CD4-positive, CD25-positive, alpha-beta regulatory T cell (primary cell): ENCODE measurements at regions not wholly inside any gene's neighbourhood (a gene's known extent, or its start where the extent isn't known, plus 50 kb on each side); places are given as distances from the start of the nearest gene placed in this dataset.

Source experiments
- ATAC-seq, 2 donors: fragments of 150-1000 bp; cut with Tn5 transposase; one replicate each; pipeline ENCODE4 v1.10.0; 2021; ENCODE audit warnings: low read depth in 2 of 2, moderate number of reproducible peaks in 2 of 2, moderate library complexity in 1 of 2
- DNase-seq, 3 donors: peaks; one replicate each; pipeline versions ENCODE4 v3.0.0 to v3.0.0-alpha.2; 2012 to 2022; ENCODE audit warnings: mixed read lengths in 1 of 3
- H3K27ac ChIP-seq: one replicate; pipeline ENCODE4 v1.7.0; 2013; ENCODE audit warnings: mild to moderate bottlenecking, low read length; ENCODE audit not compliant: insufficient read depth, poor library complexity, severe bottlenecking
- H3K27me3 ChIP-seq: one replicate; pipeline ENCODE4 v1.7.0; 2013; ENCODE audit warnings: low read length; ENCODE audit not compliant: control insufficient read depth, insufficient read depth
- H3K36me3 ChIP-seq: one replicate; pipeline ENCODE4 v1.7.0; 2013; ENCODE audit warnings: mild to moderate bottlenecking, low read length, moderate library complexity; ENCODE audit not compliant: control insufficient read depth, insufficient read depth
- H3K4me1 ChIP-seq: 2 replicates; pipeline ENCODE4 v1.7.0; 2013; ENCODE audit warnings: mild to moderate bottlenecking, low read length; ENCODE audit not compliant: insufficient read depth, control insufficient read depth, poor library complexity, severe bottlenecking
- H3K4me3 ChIP-seq: one replicate; pipeline ENCODE4 v1.7.0; 2013; ENCODE audit warnings: low read depth, mild to moderate bottlenecking, low read length, moderate library complexity
- H3K9me3 ChIP-seq, 2 experiments: 1 replicate in 1 of 2; 2 replicates in 1 of 2; pipeline ENCODE4 v1.7.0; 2013; ENCODE audit warnings: low read length in 2 of 2, mild to moderate bottlenecking in 1 of 2, moderate library complexity in 1 of 2; ENCODE audit not compliant: control insufficient read depth in 2 of 2
- H3K27ac Mint-ChIP-seq, 3 donors: one replicate each; pipeline ENCODE4 v1.8.0; 2020 to 2022; ENCODE audit warnings: mild to moderate bottlenecking in 3 of 3, mixed read lengths in 3 of 3, moderate library complexity in 2 of 3
- H3K27me3 Mint-ChIP-seq: one replicate; pipeline ENCODE4 v1.8.0; 2022; ENCODE audit warnings: mild to moderate bottlenecking, mixed read lengths
- H3K36me3 Mint-ChIP-seq: one replicate; pipeline ENCODE4 v1.8.0; 2020; ENCODE audit warnings: mixed read lengths
- H3K4me1 Mint-ChIP-seq, 4 donors: one replicate each; pipeline ENCODE4 v1.8.0; 2020 to 2022; ENCODE audit warnings: mixed read lengths in 4 of 4, mild to moderate bottlenecking in 1 of 4
- H3K4me3 Mint-ChIP-seq, 4 donors: one replicate each; pipeline ENCODE4 v1.8.0; 2020 to 2022; ENCODE audit warnings: mild to moderate bottlenecking in 4 of 4, mixed read lengths in 4 of 4, moderate library complexity in 3 of 4
- H3K9me3 Mint-ChIP-seq, 7 donors: one replicate each; pipeline ENCODE4 v1.8.0; 2020 to 2022; ENCODE audit warnings: mixed read lengths in 7 of 7, mild to moderate bottlenecking in 3 of 7, moderate library complexity in 2 of 7

DNA sequence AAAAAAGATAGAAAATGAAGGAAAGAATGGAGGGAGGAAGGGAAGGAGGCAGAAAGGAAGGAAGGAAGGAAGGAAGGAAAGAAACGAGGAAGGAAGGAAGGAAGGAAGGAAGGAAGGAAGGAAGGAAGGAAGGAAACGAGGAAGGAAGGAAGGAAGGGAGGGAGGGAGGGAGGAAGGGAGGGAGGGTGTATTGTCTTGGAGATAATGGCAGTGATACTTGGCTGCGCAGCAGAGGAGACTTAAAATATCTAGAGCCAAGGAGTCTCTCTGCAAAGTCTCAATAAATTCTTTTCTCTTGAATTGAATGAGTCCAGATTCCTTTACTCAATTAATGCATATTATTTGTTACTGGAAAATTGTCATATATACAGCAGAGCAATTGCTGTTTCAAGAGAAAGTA, 1059.7 kb downstream of the ZPLD1 start:
- no peak overlapping the region for H3K27ac Mint-ChIP-seq
- H3K27me3 Mint-ChIP-seq, result no peaks in the 10 kb centered on the region
- H3K9me3 ChIP-seq, result no peaks in the 10 kb centered on the region

GRCh38 chr3:103495186-103495585, 1060.4 kb downstream of the ZPLD1 start:
- no peak overlapping the region for H3K27ac Mint-ChIP-seq
- peaks cover 0 to 7% (median 3%) of the 10 kb centered on the region in 7 donors for H3K9me3 Mint-ChIP-seq
- ATAC-seq (no peak), DNase-seq (no peak)
- H3K36me3 Mint-ChIP-seq, result no peaks in the 10 kb centered on the region
- Histone ChIP-seq H3K9me3 (no peaks in the 10 kb centered on the region), H3K4me3 (no peak overlapping the region), H3K4me1 (no peaks in the 10 kb centered on the region), H3K36me3 (no peaks in the 10 kb centered on the region), H3K27ac (no peak overlapping the region), H3K27me3 (no peaks in the 10 kb centered on the region)
- no peaks in the 10 kb centered on the region for H3K4me1 Mint-ChIP-seq
- no peak overlapping the region for H3K4me3 Mint-ChIP-seq
- H3K27me3 Mint-ChIP-seq, result no peaks in the 10 kb centered on the region

More for the DNA sequence above, 1059.7 kb downstream of the ZPLD1 start:
- H3K36me3 ChIP-seq, result no peaks in the 10 kb centered on the region
- DNase-seq (no peak), ATAC-seq (no peak)
- no peak overlapping the region for H3K4me3 ChIP-seq
- no peaks in the 10 kb centered on the region for H3K4me1 ChIP-seq
- no peak overlapping the region for H3K27ac ChIP-seq
- no peaks in the 10 kb centered on the region for H3K4me1 Mint-ChIP-seq
- H3K4me3 Mint-ChIP-seq, result no peak overlapping the region
- peaks cover 0 to 11% (median 5%) of the 10 kb centered on the region in 7 donors for H3K9me3 Mint-ChIP-seq
- H3K27me3 ChIP-seq, result no peaks in the 10 kb centered on the region
- H3K36me3 Mint-ChIP-seq, result no peaks in the 10 kb centered on the region

DNA sequence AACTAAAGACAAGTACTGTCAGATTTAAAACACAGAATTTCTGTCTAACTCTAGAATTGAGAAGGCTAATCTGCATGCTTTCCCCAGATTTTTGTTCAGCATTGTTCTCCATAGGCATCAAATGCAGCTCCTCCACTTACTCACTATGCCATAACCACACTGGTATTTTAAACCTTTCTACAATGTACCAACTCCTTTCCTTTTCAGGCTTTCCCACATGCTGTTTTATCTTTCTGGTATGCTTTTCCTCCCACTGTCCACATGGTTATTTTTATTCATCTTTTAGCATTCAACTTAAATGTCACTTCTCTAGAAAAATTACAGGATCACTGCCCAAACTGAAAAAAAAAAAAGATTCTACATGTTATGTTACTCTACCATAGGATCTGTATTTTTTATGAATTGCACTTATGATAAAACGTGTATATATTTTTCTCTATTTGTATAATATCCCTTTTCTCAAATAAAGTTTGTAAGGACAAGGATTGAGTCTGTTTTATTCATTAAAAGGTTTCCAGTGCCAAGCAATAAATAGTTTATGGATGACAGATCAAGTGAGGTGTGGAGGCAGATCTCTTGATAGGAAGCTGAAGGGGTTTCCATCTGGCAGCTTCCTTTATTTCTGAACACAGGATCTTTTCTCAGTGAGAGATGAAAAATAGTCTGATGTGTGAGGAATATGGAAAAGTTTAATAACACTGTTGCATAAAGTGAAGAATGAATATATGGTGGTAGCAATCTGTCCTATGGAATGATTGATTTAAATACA, 1064.5 kb downstream of the ZPLD1 start:
- H3K27me3 Mint-ChIP-seq, result no peaks in the 10 kb centered on the region
- H3K27ac Mint-ChIP-seq, result no peak overlapping the region
- Histone ChIP-seq H3K27me3 (no peaks in the 10 kb centered on the region), H3K27ac (no peak overlapping the region), H3K4me1 (no peaks in the 10 kb centered on the region), H3K36me3 (no peaks in the 10 kb centered on the region), H3K4me3 (no peak overlapping the region), H3K9me3 (no peaks in the 10 kb centered on the region)
- no peak for ATAC-seq
- DNase-seq, result no peak
- no peak overlapping the region for H3K4me3 Mint-ChIP-seq
- no peaks in the 10 kb centered on the region for H3K4me1 Mint-ChIP-seq
- no peaks in the 10 kb centered on the region for H3K36me3 Mint-ChIP-seq
- peaks cover 0 to 6% (median 3%) of the 10 kb centered on the region in 7 donors for H3K9me3 Mint-ChIP-seq

- no peak overlapping the region for H3K4me3 Mint-ChIP-seq
- Histone ChIP-seq H3K27ac (no peak overlapping the region), H3K36me3 (no peaks in the 10 kb centered on the region), H3K27me3 (no peaks in the 10 kb centered on the region), H3K9me3 (no peaks in the 10 kb centered on the region), H3K4me3 (no peak overlapping the region), H3K4me1 (no peaks in the 10 kb centered on the region)
- peaks cover 0 to 6% (median 3%) of the 10 kb centered on the region in 7 donors for H3K9me3 Mint-ChIP-seq
- H3K36me3 Mint-ChIP-seq, result no peaks in the 10 kb centered on the region
- H3K27me3 Mint-ChIP-seq, result no peaks in the 10 kb centered on the region
- ATAC-seq (no peak), DNase-seq (no peak)
- no peak overlapping the region for H3K27ac Mint-ChIP-seq
- H3K4me1 Mint-ChIP-seq, result no peaks in the 10 kb centered on the region
These were observed 1065.2 kb downstream of the ZPLD1 start for GRCh38 chr3:103499967-103500366.

DNA sequence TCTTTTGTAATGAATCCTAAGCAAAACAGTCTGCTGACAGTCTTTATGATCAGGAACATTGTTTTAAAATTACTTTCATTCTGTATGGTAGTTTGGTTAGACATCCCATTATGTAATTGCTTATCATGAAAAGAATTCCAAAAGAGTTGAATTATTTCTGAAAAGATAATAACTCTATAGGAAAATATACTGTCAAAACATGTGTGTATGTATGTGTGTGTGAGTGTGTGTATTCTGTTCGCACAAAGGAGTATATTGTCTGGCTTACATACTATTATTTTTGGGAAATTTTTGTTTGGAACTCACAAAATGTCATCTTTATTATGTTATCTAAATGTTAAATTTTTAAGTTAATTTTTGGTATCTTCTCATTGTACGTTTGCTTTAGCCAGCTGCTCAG, 1075.9 kb downstream of the ZPLD1 start:
- Histone ChIP-seq H3K9me3 (no peaks in the 10 kb centered on the region), H3K36me3 (no peaks in the 10 kb centered on the region), H3K27ac (no peak overlapping the region), H3K27me3 (no peaks in the 10 kb centered on the region), H3K4me1 (no peaks in the 10 kb centered on the region), H3K4me3 (no peak overlapping the region)
- Mint-ChIP-seq H3K4me3 (no peak overlapping the region), H3K9me3 (peaks cover 0 to 11% (median 3%) of the 10 kb centered on the region in 7 donors), H3K27ac (no peak overlapping the region), H3K27me3 (no peaks in the 10 kb centered on the region), H3K36me3 (no peaks in the 10 kb centered on the region), H3K4me1 (no peaks in the 10 kb centered on the region)
- no peak for ATAC-seq
- DNase-seq, result no peak

DNA sequence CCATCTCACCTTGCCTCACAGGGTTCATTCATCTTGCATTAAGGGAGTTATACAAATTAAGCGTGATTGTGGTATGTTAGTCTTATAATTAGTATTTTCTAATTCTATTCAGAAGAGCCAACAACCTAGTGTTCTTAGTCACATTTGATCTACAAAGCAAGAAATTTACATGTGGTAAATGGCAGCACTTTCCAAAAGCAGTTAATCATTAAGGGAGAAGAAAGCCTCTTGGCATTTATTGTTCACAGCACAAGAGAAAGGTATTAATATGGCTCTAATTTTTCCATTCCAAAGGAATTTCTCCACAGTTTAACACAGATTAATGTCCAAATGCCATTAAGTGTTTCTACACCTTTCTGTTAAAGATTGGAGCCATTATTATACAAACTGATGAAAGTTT, 1077.1 kb downstream of the ZPLD1 start:
- Mint-ChIP-seq H3K27me3 (no peaks in the 10 kb centered on the region), H3K36me3 (no peaks in the 10 kb centered on the region), H3K4me1 (no peaks in the 10 kb centered on the region), H3K9me3 (peaks cover 0 to 6% (median 2%) of the 10 kb centered on the region in 7 donors), H3K27ac (no peak overlapping the region), H3K4me3 (no peak overlapping the region)
- ATAC-seq (no peak), DNase-seq (no peak)
- Histone ChIP-seq H3K36me3 (no peaks in the 10 kb centered on the region), H3K4me1 (no peaks in the 10 kb centered on the region), H3K27ac (no peak overlapping the region), H3K27me3 (no peaks in the 10 kb centered on the region), H3K9me3 (no peaks in the 10 kb centered on the region), H3K4me3 (no peak overlapping the region)

- Mint-ChIP-seq H3K27me3 (no peaks in the 10 kb centered on the region), H3K9me3 (peaks cover 0 to 6% (median 2%) of the 10 kb centered on the region in 7 donors), H3K4me3 (no peak overlapping the region), H3K27ac (no peak overlapping the region), H3K36me3 (no peaks in the 10 kb centered on the region), H3K4me1 (no peaks in the 10 kb centered on the region)
- Histone ChIP-seq H3K27ac (no peak overlapping the region), H3K27me3 (no peaks in the 10 kb centered on the region), H3K4me1 (no peaks in the 10 kb centered on the region), H3K36me3 (no peaks in the 10 kb centered on the region), H3K9me3 (no peaks in the 10 kb centered on the region), H3K4me3 (no peak overlapping the region)
- no peak for ATAC-seq
- DNase-seq, result no peak
These were observed 1077.8 kb downstream of the ZPLD1 start for GRCh38 chr3:103512595-103512994.

GRCh38 chr3:103513003-103513402, 1078.2 kb downstream of the ZPLD1 start:
- no peaks in the 10 kb centered on the region for H3K4me1 ChIP-seq
- Mint-ChIP-seq H3K27me3 (no peaks in the 10 kb centered on the region), H3K4me3 (no peak overlapping the region), H3K4me1 (no peaks in the 10 kb centered on the region), H3K27ac (no peak overlapping the region), H3K36me3 (no peaks in the 10 kb centered on the region), H3K9me3 (peaks cover 0 to 6% (median 2%) of the 10 kb centered on the region in 7 donors)
- ATAC-seq (no peak), DNase-seq (no peak)
- H3K9me3 ChIP-seq, result no peaks in the 10 kb centered on the region
- no peak overlapping the region for H3K27ac ChIP-seq
- no peak overlapping the region for H3K4me3 ChIP-seq
- H3K27me3 ChIP-seq, result no peaks in the 10 kb centered on the region
- H3K36me3 ChIP-seq, result no peaks in the 10 kb centered on the region
